ENCODE measurements at regions not wholly inside any gene's neighbourhood (a gene's known extent, or its start where the extent isn't known, plus 50 kb on each side); places are given as distances from the start of the nearest gene placed in this dataset.

DNA sequence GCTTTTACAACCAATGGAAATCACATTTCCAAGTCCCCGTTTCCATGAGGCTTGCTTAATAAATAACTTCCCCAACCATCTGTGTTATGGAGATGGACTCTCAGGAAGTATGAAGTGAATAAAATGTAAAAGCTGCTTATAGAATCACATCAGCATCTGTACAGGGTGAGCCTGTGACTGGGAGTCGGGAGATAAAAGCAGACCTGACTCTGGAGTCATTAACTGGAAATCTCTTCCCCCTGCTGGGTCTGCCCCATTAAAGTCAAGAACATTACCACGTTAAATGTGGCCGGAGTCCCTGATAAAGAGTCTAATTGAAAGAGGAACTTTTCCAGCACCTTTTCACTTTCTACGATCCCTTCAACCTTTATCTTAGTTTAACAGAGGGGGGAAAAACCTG, 368.5 kb downstream of the DOK5 start:
- DNase-seq (ENCODE audit: low read depth, low spot score): no peak
- Histone ChIP-seq H3K4me3 (ENCODE audit: low read depth, low read length) (no peak overlapping the region), H3K9me3 (ENCODE audit: control insufficient read depth, insufficient read depth, low read length) (peaks cover 10% of the 10 kb centered on the region), H3K27ac (ENCODE audit: low read depth, low read length) (no peak overlapping the region), H3K27me3 (ENCODE audit: control insufficient read depth, insufficient read depth, low read length) (no peaks in the 10 kb centered on the region)
- ChIA-PET CTCF (interaction anchor here (0.6 kb wide), 1 partner anchor 143 kb away, joined by 3 read pairs; no protein-coding TSS in a partner anchor), POLR2A (interaction anchor here (0.6 kb wide), 1 partner anchor 84 kb away, joined by 3 read pairs; no protein-coding TSS in a partner anchor)
- TF ChIP-seq CTCF (IDR thresholded peaks at IDR 0.05; ENCODE audit: low read depth, low read length): no peak

GRCh38 chr20:54843431-54843830, 368.0 kb downstream of the DOK5 start:
- DNase-seq (ENCODE audit: low read depth, low spot score): no peak
- Histone ChIP-seq H3K4me3 (ENCODE audit: low read depth, low read length) (no peak overlapping the region), H3K9me3 (ENCODE audit: control insufficient read depth, insufficient read depth, low read length) (peaks cover 10% of the 10 kb centered on the region), H3K27ac (ENCODE audit: low read depth, low read length) (no peak overlapping the region), H3K27me3 (ENCODE audit: control insufficient read depth, insufficient read depth, low read length) (no peaks in the 10 kb centered on the region)
- POLR2A ChIA-PET: interaction anchor here (0.6 kb wide), 1 partner anchor 84 kb away, joined by 3 read pairs; no protein-coding TSS in a partner anchor
- no peak for TF ChIP-seq CTCF (IDR thresholded peaks at IDR 0.05; ENCODE audit: low read depth, low read length)
- CTCF ChIA-PET: no interaction called here

DNA sequence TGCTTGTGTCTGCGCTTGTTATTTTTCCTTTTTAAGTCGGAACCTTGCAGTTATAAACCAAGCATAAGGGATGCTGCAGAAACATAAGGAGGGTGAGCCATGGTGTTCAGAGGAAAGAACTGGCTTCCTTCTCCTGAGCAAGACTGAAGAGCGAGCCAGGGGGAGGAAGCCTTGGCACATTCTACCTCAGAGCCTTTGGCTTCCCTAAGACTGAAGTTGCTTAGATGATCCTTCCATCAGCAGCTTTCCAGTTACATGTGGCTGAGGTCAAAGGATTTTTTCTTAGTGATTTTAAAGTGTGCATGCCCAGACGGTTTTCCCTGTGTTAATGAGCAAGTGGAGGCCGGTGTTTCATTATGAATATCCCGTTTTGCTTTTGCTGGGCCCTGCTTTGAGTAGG, 363.8 kb downstream of the DOK5 start:
- H3K9me3 ChIP-seq (ENCODE audit: control insufficient read depth, insufficient read depth, low read length): peaks cover 3% of the 10 kb centered on the region
- no peaks in the 10 kb centered on the region for H3K27me3 ChIP-seq (ENCODE audit: control insufficient read depth, insufficient read depth, low read length)
- no peak overlapping the region for H3K27ac ChIP-seq (ENCODE audit: low read depth, low read length)
- H3K4me3 ChIP-seq (ENCODE audit: low read depth, low read length): no peak overlapping the region
- DNase-seq (ENCODE audit: low read depth, low spot score): no peak
- CTCF ChIA-PET: no interaction called here
- POLR2A ChIA-PET: no interaction called here
- no peak for TF ChIP-seq CTCF (IDR thresholded peaks at IDR 0.05; ENCODE audit: low read depth, low read length)

GRCh38 chr20:54837226-54837625, 361.8 kb downstream of the DOK5 start:
- Histone ChIP-seq H3K27ac (ENCODE audit: low read depth, low read length) (no peak overlapping the region), H3K9me3 (ENCODE audit: control insufficient read depth, insufficient read depth, low read length) (peaks cover 3% of the 10 kb centered on the region), H3K27me3 (ENCODE audit: control insufficient read depth, insufficient read depth, low read length) (no peaks in the 10 kb centered on the region), H3K4me3 (ENCODE audit: low read depth, low read length) (no peak overlapping the region)
- CTCF ChIA-PET: no interaction called here
- POLR2A ChIA-PET: no interaction called here
- DNase-seq (ENCODE audit: low read depth, low spot score): no peak
- no peak for TF ChIP-seq CTCF (IDR thresholded peaks at IDR 0.05; ENCODE audit: low read depth, low read length)

DNA sequence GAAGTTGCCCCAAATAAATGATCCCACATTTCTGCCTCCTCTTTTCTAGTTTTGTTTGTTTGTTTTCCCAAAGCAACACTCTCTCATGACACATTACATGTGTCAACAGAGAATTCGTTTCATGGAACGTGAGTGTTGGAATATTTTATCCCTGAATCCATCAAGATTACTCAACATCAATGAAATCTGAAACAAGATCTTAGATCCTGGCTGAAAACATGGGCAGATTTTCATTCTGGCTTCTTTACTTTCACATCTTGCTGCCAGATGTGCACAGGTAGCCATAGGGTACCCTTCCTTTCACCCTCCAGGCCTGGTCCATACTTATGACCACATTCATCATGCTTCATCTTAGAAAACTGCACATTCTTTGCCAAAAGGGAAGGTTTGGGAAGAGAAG, 347.0 kb downstream of the DOK5 start:
- no peak overlapping the region for H3K27ac ChIP-seq (ENCODE audit: low read depth, low read length)
- no peak for DNase-seq (ENCODE audit: low read depth, low spot score)
- ChIA-PET POLR2A (no interaction called here), CTCF (no interaction called here)
- H3K4me3 ChIP-seq (ENCODE audit: low read depth, low read length): no peak overlapping the region
- TF ChIP-seq CTCF (IDR thresholded peaks at IDR 0.05; ENCODE audit: low read depth, low read length): no peak
- H3K9me3 ChIP-seq (ENCODE audit: control insufficient read depth, insufficient read depth, low read length): peaks cover 7% of the 10 kb centered on the region
- H3K27me3 ChIP-seq (ENCODE audit: control insufficient read depth, insufficient read depth, low read length): no peaks in the 10 kb centered on the region

Measured in AG04450 (cell line).